ENCODE measurements at regions not wholly inside any gene's neighbourhood (a gene's known extent, or its start where the extent isn't known, plus 50 kb on each side); places are given as distances from the start of the nearest gene placed in this dataset.
A peak's percentile ranks its signal among the peaks of the same experiment; 100 is the strongest.

DNA sequence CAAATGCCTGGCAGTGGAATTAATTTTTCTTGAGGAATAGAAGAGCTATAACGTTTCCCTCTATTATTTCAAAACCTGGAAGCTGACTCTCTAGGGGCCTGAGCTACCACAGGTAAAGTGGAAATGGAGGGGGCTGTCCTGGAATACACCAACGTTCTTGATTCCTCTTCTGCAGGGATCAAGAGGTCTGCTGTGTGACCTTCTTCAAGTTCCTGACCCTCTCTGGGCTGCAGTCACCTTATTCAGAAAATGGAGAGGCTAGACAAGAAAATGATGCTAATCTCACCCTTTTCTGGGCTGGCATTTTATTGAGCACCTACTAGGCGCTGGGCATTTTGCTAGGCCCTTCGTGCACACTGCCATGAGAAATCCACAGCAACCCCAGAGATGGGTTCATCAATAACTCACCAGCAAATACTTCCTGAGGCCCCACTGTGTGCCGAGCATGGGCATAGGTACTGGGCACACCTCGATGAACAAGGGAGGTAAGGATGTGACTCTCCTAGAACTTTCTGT is 55.2 kb upstream of the DLK1 start:
- no peak for TF ChIP-seq CTCF (IDR thresholded peaks at IDR 0.05; ENCODE audit: borderline replicate concordance, extremely low read depth, insufficient read depth)
- no peaks in the 10 kb centered on the region for H3K9me3 ChIP-seq (ENCODE audit: control insufficient read depth in 2 of 3, insufficient read depth in 1 of 3, low read length in 3 of 3)
- no peak overlapping the region for H3K27ac ChIP-seq (ENCODE audit: low read depth in 2 of 2, low read length in 2 of 2)
- H3K36me3 ChIP-seq (ENCODE audit: control insufficient read depth in 2 of 3, insufficient read depth in 3 of 3, low read length in 3 of 3), result no peaks in the 10 kb centered on the region
- H3K9ac ChIP-seq (ENCODE audit: low read length in 3 of 3), result no peak overlapping the region
- intact Hi-C loops (cut with DNase I), result no loop called here
- DNase-seq (peak in 1 of 5 donors; percentile 14), FAIRE-seq (no peak)
- no peak overlapping the region for H3K4me3 ChIP-seq (ENCODE audit: low read length in 3 of 3)
- peaks cover 0 to 18% (median 10%) of the 10 kb centered on the region in 3 donors for H3K4me1 ChIP-seq (ENCODE audit: control insufficient read depth in 2 of 3, insufficient read depth in 2 of 3, low read depth in 1 of 3, low read length in 3 of 3)
- H3K27me3 ChIP-seq (ENCODE audit: control insufficient read depth, insufficient read depth, low read length), result no peaks in the 10 kb centered on the region

DNA sequence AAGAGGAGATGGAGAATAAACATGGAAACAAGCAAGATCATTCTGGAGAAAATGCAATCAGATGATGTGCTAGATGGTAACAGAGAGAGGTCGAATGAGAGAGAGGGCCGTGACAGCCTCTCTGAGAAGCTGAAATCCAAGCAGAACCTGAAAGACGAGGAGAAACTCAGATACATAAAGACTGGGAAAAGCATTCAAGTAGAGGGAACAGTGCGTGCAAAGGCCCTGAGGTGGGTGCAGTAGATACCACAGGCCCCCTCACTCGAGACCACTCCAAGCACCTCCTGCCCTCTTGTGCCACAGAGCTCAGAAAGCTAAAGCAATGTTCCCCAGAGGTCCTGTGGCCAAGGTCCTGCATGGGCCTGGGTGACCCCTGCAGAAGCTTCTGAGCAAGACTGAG is 54.8 kb upstream of the DLK1 start:
- no peak overlapping the region for H3K9ac ChIP-seq (ENCODE audit: low read length in 3 of 3)
- H3K9me3 ChIP-seq (ENCODE audit: control insufficient read depth in 2 of 3, insufficient read depth in 1 of 3, low read length in 3 of 3), result no peaks in the 10 kb centered on the region
- no peak for TF ChIP-seq CTCF (IDR thresholded peaks at IDR 0.05; ENCODE audit: borderline replicate concordance, extremely low read depth, insufficient read depth)
- intact Hi-C loops (cut with DNase I), result no loop called here
- no peak overlapping the region for H3K27ac ChIP-seq (ENCODE audit: low read depth in 2 of 2, low read length in 2 of 2)
- DNase-seq (peak in 1 of 5 donors; percentile 45), FAIRE-seq (no peak)
- H3K4me3 ChIP-seq (ENCODE audit: low read length in 3 of 3), result no peak overlapping the region
- H3K27me3 ChIP-seq (ENCODE audit: control insufficient read depth, insufficient read depth, low read length), result no peaks in the 10 kb centered on the region
- H3K4me1 ChIP-seq (ENCODE audit: control insufficient read depth in 2 of 3, insufficient read depth in 2 of 3, low read depth in 1 of 3, low read length in 3 of 3), result peaks cover 0 to 21% (median 10%) of the 10 kb centered on the region in 3 donors
- no peaks in the 10 kb centered on the region for H3K36me3 ChIP-seq (ENCODE audit: control insufficient read depth in 2 of 3, insufficient read depth in 3 of 3, low read length in 3 of 3)

DNA sequence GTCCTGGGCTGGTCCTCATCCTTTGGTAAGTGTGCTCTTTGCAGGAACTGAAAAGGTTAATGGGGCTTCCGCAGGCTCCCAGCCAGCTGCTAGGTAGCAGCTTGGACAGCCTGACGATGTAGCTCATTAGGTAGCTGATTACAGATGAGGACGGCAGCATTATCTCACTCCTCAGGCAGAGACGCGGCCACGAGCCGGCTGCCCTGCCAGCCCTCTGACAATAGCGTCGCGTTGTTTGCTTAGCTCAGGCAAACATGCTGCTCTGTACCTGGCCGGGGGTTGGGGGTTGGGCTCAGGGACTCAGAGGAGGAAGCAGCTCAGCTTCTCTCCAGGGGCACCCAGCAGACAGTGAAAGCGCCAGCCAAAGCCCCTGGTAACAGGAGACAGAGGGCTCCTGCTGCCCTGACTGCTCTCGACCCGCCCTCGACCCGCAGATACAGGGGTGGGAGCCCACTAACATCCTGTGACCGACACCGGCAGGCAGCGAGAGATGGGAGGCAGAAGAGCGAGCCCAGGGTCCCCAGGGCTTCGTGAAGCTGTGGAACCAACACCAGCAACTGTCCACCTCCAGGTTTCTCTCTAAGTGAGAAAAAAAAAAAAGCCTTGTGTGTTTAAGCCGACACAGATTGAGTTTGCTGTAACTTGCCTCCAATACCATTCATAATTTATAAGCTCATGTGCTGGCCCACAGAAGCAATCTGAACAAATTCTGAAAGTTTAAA is 53.4 kb upstream of the DLK1 start:
- no peak overlapping the region for H3K9ac ChIP-seq (ENCODE audit: low read length in 3 of 3)
- H3K27ac ChIP-seq (ENCODE audit: low read depth in 2 of 2, low read length in 2 of 2), result no peak overlapping the region
- H3K36me3 ChIP-seq (ENCODE audit: control insufficient read depth in 2 of 3, insufficient read depth in 3 of 3, low read length in 3 of 3), result no peaks in the 10 kb centered on the region
- H3K9me3 ChIP-seq (ENCODE audit: control insufficient read depth in 2 of 3, insufficient read depth in 1 of 3, low read length in 3 of 3), result no peaks in the 10 kb centered on the region
- H3K27me3 ChIP-seq (ENCODE audit: control insufficient read depth, insufficient read depth, low read length), result no peaks in the 10 kb centered on the region
- peaks cover 0 to 21% (median 17%) of the 10 kb centered on the region in 3 donors for H3K4me1 ChIP-seq (ENCODE audit: control insufficient read depth in 2 of 3, insufficient read depth in 2 of 3, low read depth in 1 of 3, low read length in 3 of 3)
- no peak for TF ChIP-seq CTCF (IDR thresholded peaks at IDR 0.05; ENCODE audit: borderline replicate concordance, extremely low read depth, insufficient read depth)
- no peak overlapping the region for H3K4me3 ChIP-seq (ENCODE audit: low read length in 3 of 3)
- FAIRE-seq (no peak), DNase-seq (peak in 2 of 5 donors; percentile 39 to 68)
- intact Hi-C loops (cut with DNase I), result no loop called here

Data from kidney (tissue), 13 donors.